HCT116 (cell line): ENCODE measurements at regions not wholly inside any gene's neighbourhood (a gene's known extent, or its start where the extent isn't known, plus 50 kb on each side); places are given as distances from the start of the nearest gene placed in this dataset.

Experiments used
- CTCF ChIP-seq, 3 experiments: fragments of 200-600 bp in 1 of 3; sonication (generic) in 1 of 3; IDR thresholded peaks in 2 of 3; conservative IDR thresholded peaks in 1 of 3; 2 replicates each; pipeline ENCODE4 v1.5.1; 2012 to 2017; ENCODE audit warnings: low read depth in 2 of 3, low read length in 2 of 3, antibody characterized with exemption in 1 of 3, borderline replicate concordance in 1 of 3, control low read depth in 1 of 3, mild to moderate bottlenecking in 1 of 3, mixed read lengths in 1 of 3, mixed run types in 1 of 3, moderate library complexity in 1 of 3; ENCODE audit not compliant: insufficient read depth in 1 of 3
- EGR1 ChIP-seq: IDR thresholded peaks from 2 replicates; pipeline ENCODE4 v1.6.1; 2012; ENCODE audit warnings: low read depth
- EZH2 ChIP-seq: fragments of 200-600 bp; sonication (generic); IDR thresholded peaks from 2 replicates; pipeline ENCODE4 v1.6.1; 2017; ENCODE audit warnings: antibody characterized with exemption, mixed run types
- JUND ChIP-seq: IDR thresholded peaks from 2 replicates; pipeline ENCODE4 v1.6.1; 2012
- POLR2A ChIP-seq: IDR thresholded peaks from 2 replicates; pipeline ENCODE4 v1.7.0; 2011; ENCODE audit warnings: borderline replicate concordance; ENCODE audit not compliant: insufficient read depth, insufficient read length; ENCODE audit errors: extremely low read depth
- POLR2AphosphoS5 ChIP-seq: IDR thresholded peaks from 2 replicates; pipeline ENCODE4 v1.6.1; 2011; ENCODE audit warnings: mild to moderate bottlenecking, low read depth, low read length, moderate library complexity
- RAD21 ChIP-seq: IDR thresholded peaks from 2 replicates; pipeline ENCODE4 v1.6.1; 2012; ENCODE audit warnings: low read depth, mild to moderate bottlenecking
- SP1 ChIP-seq: IDR thresholded peaks from 2 replicates; pipeline ENCODE4 v1.6.1; 2012; ENCODE audit warnings: low read depth
- YY1 ChIP-seq: IDR thresholded peaks from 2 replicates; pipeline ENCODE4 v1.6.1; 2011; ENCODE audit warnings: low read length, low read depth, moderate library complexity, mild to moderate bottlenecking; ENCODE audit not compliant: insufficient replicate concordance; ENCODE audit errors: extremely low read depth
- TF ChIP-seq, protein P1 (sequence below): IDR thresholded peaks from 2 replicates; pipeline ENCODE4 v1.6.1; 2012

DNA sequence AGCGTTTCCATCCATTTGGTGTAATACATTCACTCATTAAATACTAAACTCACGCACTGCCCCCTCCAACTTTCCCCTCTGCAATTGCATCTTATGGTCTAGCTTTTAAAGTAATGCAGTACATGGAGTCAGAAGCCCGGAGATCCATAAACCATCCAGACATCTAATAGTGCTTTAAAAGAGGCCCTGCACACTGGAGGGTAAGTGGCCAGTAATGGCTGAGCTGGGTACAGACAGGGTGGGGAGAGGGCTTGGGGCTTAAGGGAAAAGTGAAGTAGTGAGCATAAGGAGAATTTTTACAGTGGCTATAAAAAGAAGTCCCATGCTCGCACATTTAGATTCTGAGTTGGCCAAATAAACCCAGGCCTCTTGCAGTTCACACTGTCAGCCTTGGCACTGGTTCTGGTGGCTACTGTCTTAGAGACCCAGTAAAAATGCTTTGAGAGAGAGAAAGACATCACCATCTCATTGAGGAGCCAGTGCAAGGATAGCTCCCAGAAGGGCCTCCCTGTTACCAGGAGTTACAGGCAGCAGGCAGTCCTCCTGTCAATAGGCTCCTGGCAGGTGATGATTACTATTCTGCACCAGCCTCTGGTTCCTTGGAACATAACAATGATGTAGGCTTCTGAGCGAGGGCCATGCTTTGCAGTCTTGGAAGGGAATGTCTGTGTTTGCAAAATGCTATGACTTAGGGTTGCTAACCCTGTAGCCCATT is 112.6 kb upstream of the NEO1 start:
- TF ChIP-seq EGR1 (no peak), CTCF (IDR thresholded peaks at IDR 0.05 in 2 of 3, conservative IDR thresholded peaks at IDR 0.05 in 1 of 3; ENCODE audit: borderline replicate concordance in 1 of 3, insufficient read depth in 1 of 3, low read depth in 2 of 3, low read length in 2 of 3) (no peak), YY1 (no peak), JUND (no peak), EZH2 (no peak), SP1 (no peak), POLR2AphosphoS5 (no peak), RAD21 (no peak), POLR2A (no peak)
- TF ChIP-seq, protein P1, sequence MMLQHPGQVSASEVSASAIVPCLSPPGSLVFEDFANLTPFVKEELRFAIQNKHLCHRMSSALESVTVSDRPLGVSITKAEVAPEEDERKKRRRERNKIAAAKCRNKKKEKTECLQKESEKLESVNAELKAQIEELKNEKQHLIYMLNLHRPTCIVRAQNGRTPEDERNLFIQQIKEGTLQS: no peak
